Islet of Langerhans (tissue), 1 donor: ENCODE measurements at regions not wholly inside any gene's neighbourhood (a gene's known extent, or its start where the extent isn't known, plus 50 kb on each side); places are given as distances from the start of the nearest gene placed in this dataset.
"Not testable (repeated sequence)": the region's sequence is repeated elsewhere in the genome, so short reads cannot be mapped to it uniquely, and the experiment has no call there.

ENCODE experiments used
- FAIRE-seq: peaks from one replicate; lab custom pipeline; 2011; peaks lifted over from hg19 to GRCh38; lab: Jason Lieb, UNC

GRCh38 chr2:56515399-56515798 is 331.6 kb downstream of the CCDC85A start:
- no peak for FAIRE-seq

GRCh38 chr2:56519806-56520205 is 336.0 kb downstream of the CCDC85A start:
- FAIRE-seq, result no peak

GRCh38 chr2:56522605-56523089 is 338.9 kb downstream of the CCDC85A start:
- no peak for FAIRE-seq

GRCh38 chr2:56523816-56524215 is 340.0 kb downstream of the CCDC85A start:
- FAIRE-seq, result no peak

- no peak for FAIRE-seq
Observed at GRCh38 chr2:56531668-56532420, 348.1 kb downstream of the CCDC85A start.

- FAIRE-seq, result no peak
Observed at GRCh38 chr2:56534321-56534720, 350.5 kb downstream of the CCDC85A start.

- no peak for FAIRE-seq
Observed at GRCh38 chr2:56537756-56538155, 354.0 kb downstream of the CCDC85A start.

- no peak for FAIRE-seq
Observed at GRCh38 chr2:56539618-56540017, 355.8 kb downstream of the CCDC85A start.

- no peak for FAIRE-seq
Observed at GRCh38 chr2:56540467-56540866, 356.7 kb downstream of the CCDC85A start.

GRCh38 chr2:56540916-56541315 is 357.1 kb downstream of the CCDC85A start:
- FAIRE-seq, result no peak

- FAIRE-seq, result no peak
Observed at GRCh38 chr2:56542213-56542612, 358.4 kb downstream of the CCDC85A start.

- FAIRE-seq, result no peak
Observed at GRCh38 chr2:56565143-56565542, 381.4 kb downstream of the CCDC85A start.

- FAIRE-seq, result no peak
Observed at GRCh38 chr2:56571074-56571473, 387.3 kb downstream of the CCDC85A start.

GRCh38 chr2:56576001-56576400 is 392.2 kb downstream of the CCDC85A start:
- no peak for FAIRE-seq

- FAIRE-seq, result no peak
Observed at GRCh38 chr2:56580242-56580641, 396.5 kb downstream of the CCDC85A start.

GRCh38 chr2:56582570-56582969 is 398.8 kb downstream of the CCDC85A start:
- no peak for FAIRE-seq

GRCh38 chr2:56583796-56584315 is 400.1 kb downstream of the CCDC85A start:
- FAIRE-seq, result no peak

- no peak for FAIRE-seq
Observed at GRCh38 chr2:56587456-56587855, 403.7 kb downstream of the CCDC85A start.

GRCh38 chr2:56589194-56589593 is 405.4 kb downstream of the CCDC85A start:
- FAIRE-seq, result no peak

- no peak for FAIRE-seq
Observed at GRCh38 chr2:56589835-56590234, 406.0 kb downstream of the CCDC85A start.

GRCh38 chr2:56590611-56591010 is 406.8 kb downstream of the CCDC85A start:
- no peak for FAIRE-seq

GRCh38 chr2:56606086-56606485 is 422.3 kb downstream of the CCDC85A start:
- FAIRE-seq, result not testable (repeated sequence)

- FAIRE-seq, result no peak
Observed at GRCh38 chr2:56613254-56613653, 429.5 kb downstream of the CCDC85A start.

- no peak for FAIRE-seq
Observed at GRCh38 chr2:56613920-56614319, 430.1 kb downstream of the CCDC85A start.
